Activated CD8-positive, alpha-beta memory T cell treated with anti-CD3 and anti-CD28 coated beads, Interleukin-2, amount 10 ng/mL, durations not matched to agents 7 days and 5 days (primary cell): ENCODE measurements at regions not wholly inside any gene's neighbourhood (a gene's known extent, or its start where the extent isn't known, plus 50 kb on each side); places are given as distances from the start of the nearest gene placed in this dataset.

ENCODE experiments used
- ATAC-seq: fragments of 150-1000 bp; cut with Tn5 transposase; one replicate; pipeline ENCODE4 v1.10.0; 2021; ENCODE audit warnings: moderate library complexity
- CTCF ChIA-PET: fragments of 350-600 bp; sonication (Branson Sonifier 250); formaldehyde crosslinking; loops from one replicate; lab custom pipeline; 2021; ENCODE audit warnings: antibody characterized with exemption; lab: Charles Lee
- DNase-seq: peaks from one replicate; pipeline ENCODE4 v3.0.0-alpha.2; 2020
- H3K27ac Mint-ChIP-seq: one replicate; pipeline ENCODE4 v1.8.0; 2021; ENCODE audit warnings: mild to moderate bottlenecking, mixed read lengths
- H3K27me3 Mint-ChIP-seq: one replicate; pipeline ENCODE4 v1.8.0; 2021; ENCODE audit warnings: mixed read lengths
- H3K36me3 Mint-ChIP-seq: one replicate; pipeline ENCODE4 v1.8.0; 2021; ENCODE audit warnings: mild to moderate bottlenecking, mixed read lengths
- H3K4me1 Mint-ChIP-seq: one replicate; pipeline ENCODE4 v1.8.0; 2021; ENCODE audit warnings: mixed read lengths
- H3K4me3 Mint-ChIP-seq: one replicate; pipeline ENCODE4 v1.8.0; 2021; ENCODE audit warnings: mild to moderate bottlenecking, moderate library complexity, mixed read lengths
- H3K9me3 Mint-ChIP-seq: one replicate; pipeline ENCODE4 v1.8.0; 2022; ENCODE audit warnings: low read depth, mixed read lengths

DNA sequence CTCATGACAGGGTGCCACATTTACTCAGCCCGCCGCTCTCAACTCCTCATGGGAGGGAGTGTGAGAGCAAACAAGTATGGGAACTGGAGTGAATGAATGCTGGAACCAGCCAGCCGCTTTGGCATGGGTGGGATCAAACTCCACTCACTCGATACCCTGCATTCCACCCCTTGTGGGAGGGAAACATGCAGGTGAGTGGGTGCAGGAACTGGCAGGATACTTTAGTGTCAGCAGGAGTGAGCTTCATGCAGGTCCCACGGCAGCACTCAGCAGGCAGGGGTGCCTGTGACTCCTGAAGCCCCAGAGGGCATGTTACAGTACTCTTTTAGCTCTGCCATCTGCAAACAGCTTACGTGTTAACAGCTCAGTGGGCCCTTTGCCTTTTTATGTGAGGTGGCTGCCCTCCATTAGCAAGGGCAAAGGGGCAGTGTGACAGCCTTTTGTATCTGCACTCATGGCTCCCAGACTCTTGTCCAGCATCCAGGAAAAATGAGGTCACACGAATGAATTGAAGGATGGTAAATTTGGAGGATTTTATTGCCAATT lies 433.2 kb upstream of the NMUR2 start:
- Mint-ChIP-seq H3K27me3 (no peaks in the 10 kb centered on the region), H3K36me3 (no peaks in the 10 kb centered on the region), H3K27ac (no peak overlapping the region), H3K4me1 (no peaks in the 10 kb centered on the region), H3K9me3 (peaks cover 4% of the 10 kb centered on the region), H3K4me3 (no peak overlapping the region)
- ATAC-seq (no peak), DNase-seq (no peak)
- CTCF ChIA-PET: no interaction called here

- Mint-ChIP-seq H3K27ac (no peak overlapping the region), H3K27me3 (no peaks in the 10 kb centered on the region), H3K36me3 (no peaks in the 10 kb centered on the region), H3K4me1 (no peaks in the 10 kb centered on the region), H3K4me3 (no peak overlapping the region), H3K9me3 (no peaks in the 10 kb centered on the region)
- ATAC-seq (no peak), DNase-seq (no peak)
- CTCF ChIA-PET: no interaction called here
Measured at GRCh38 chr5:152844713-152845112, 439.6 kb upstream of the NMUR2 start.

- Mint-ChIP-seq H3K27ac (no peak overlapping the region), H3K4me3 (no peak overlapping the region), H3K36me3 (no peaks in the 10 kb centered on the region), H3K4me1 (no peaks in the 10 kb centered on the region), H3K9me3 (no peaks in the 10 kb centered on the region), H3K27me3 (no peaks in the 10 kb centered on the region)
- no peak for ATAC-seq
- CTCF ChIA-PET: no interaction called here
- no peak for DNase-seq
Measured at GRCh38 chr5:152853361-152853760, 448.3 kb upstream of the NMUR2 start.

DNA sequence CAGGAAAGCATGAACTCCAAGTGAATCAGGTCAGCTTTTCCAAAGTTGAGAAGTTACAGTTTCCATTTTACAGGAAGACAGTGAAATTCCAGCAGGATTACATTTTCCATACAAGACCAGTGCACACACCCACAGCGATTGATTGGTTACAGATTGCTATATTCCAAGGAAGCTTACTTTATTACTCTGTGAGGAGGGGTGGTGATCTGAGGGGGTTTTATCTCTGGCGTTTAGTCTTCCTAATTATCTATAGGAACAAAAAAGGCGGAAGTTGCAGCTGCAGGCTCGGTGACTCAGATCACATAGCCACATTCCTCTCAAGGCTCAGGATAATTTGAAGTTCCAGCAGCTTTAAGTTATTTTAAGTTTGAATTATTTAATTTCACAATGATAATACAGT lies 450.4 kb upstream of the NMUR2 start:
- no peaks in the 10 kb centered on the region for H3K27me3 Mint-ChIP-seq
- no peak overlapping the region for H3K4me3 Mint-ChIP-seq
- no peaks in the 10 kb centered on the region for H3K36me3 Mint-ChIP-seq
- no peak for ATAC-seq
- no peaks in the 10 kb centered on the region for H3K4me1 Mint-ChIP-seq
- H3K9me3 Mint-ChIP-seq: no peaks in the 10 kb centered on the region
- CTCF ChIA-PET: no interaction called here
- no peak overlapping the region for H3K27ac Mint-ChIP-seq
- DNase-seq: no peak

GRCh38 chr5:152861231-152861630 lies 456.2 kb upstream of the NMUR2 start:
- H3K27me3 Mint-ChIP-seq: no peaks in the 10 kb centered on the region
- no peak for DNase-seq
- H3K9me3 Mint-ChIP-seq: peaks cover 13% of the 10 kb centered on the region
- ATAC-seq: no peak
- CTCF ChIA-PET: no interaction called here
- no peaks in the 10 kb centered on the region for H3K36me3 Mint-ChIP-seq
- no peaks in the 10 kb centered on the region for H3K4me1 Mint-ChIP-seq
- no peak overlapping the region for H3K27ac Mint-ChIP-seq
- H3K4me3 Mint-ChIP-seq: no peak overlapping the region

DNA sequence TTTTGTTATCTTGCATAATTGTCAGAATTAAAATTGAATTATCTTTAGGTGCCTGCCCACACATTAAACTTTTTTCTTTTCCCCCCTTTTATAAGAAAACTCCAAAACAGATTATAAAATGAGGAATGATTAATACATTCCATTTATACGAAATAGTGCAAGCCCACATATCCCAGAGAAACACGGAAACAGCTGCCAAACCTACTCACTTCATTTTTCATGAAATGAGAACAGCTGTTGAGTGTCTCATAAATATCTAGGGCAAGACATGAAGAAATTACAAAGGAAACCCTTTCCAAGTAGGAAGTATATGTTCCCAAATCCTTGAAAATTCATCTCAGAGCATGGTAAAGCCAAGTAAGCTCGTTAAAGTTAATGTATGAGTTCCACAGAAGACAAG lies 459.4 kb upstream of the NMUR2 start:
- ATAC-seq (no peak), DNase-seq (no peak)
- CTCF ChIA-PET: no interaction called here
- H3K27ac Mint-ChIP-seq: no peak overlapping the region
- H3K4me3 Mint-ChIP-seq: no peak overlapping the region
- H3K4me1 Mint-ChIP-seq: no peaks in the 10 kb centered on the region
- no peaks in the 10 kb centered on the region for H3K36me3 Mint-ChIP-seq
- no peaks in the 10 kb centered on the region for H3K27me3 Mint-ChIP-seq
- H3K9me3 Mint-ChIP-seq: peaks cover 13% of the 10 kb centered on the region

DNA sequence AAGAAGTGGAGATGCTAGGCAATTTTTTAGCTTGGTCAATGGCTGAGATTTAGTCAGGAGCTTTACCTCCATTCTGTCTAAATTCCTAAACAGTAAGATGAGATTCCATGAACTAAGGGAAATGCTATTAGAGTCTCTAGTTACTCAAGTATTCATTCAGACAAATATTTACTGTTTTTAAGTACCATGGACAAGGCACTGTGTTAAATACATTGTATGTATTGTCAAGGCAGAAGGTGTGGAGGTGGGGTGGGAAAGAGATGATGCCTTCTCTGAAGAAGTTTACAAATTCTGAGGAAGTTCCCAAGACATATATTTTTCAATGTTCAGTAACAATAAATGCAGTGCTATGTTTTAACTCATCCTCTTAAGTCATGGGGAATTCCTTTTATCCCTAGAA lies 459.9 kb upstream of the NMUR2 start:
- DNase-seq (no peak), ATAC-seq (no peak)
- Mint-ChIP-seq H3K4me3 (no peak overlapping the region), H3K9me3 (peaks cover 13% of the 10 kb centered on the region), H3K27me3 (no peaks in the 10 kb centered on the region), H3K4me1 (no peaks in the 10 kb centered on the region), H3K36me3 (no peaks in the 10 kb centered on the region), H3K27ac (no peak overlapping the region)
- CTCF ChIA-PET: no interaction called here

DNA sequence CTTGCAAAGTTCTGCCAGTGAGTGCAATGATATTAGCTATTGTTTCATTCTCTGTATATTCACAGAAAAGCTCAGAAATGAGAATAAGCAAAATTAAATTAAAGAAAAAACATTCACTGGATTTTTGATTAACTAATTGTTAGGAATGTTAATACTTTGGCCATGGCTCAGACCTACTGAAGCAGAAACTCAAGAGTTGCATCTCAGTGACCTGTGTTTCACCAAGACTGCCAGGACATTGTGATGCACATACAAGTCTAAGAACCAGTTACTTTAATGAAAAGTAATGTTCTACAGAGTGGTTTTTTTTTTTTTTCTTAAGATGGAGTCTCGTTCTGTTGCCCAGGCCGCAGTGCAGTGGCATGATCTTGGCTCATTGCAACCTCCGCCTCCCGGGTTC lies 464.9 kb upstream of the NMUR2 start:
- CTCF ChIA-PET: no interaction called here
- H3K4me1 Mint-ChIP-seq: no peaks in the 10 kb centered on the region
- H3K4me3 Mint-ChIP-seq: no peak overlapping the region
- no peak overlapping the region for H3K27ac Mint-ChIP-seq
- H3K9me3 Mint-ChIP-seq: peaks cover 3% of the 10 kb centered on the region
- no peaks in the 10 kb centered on the region for H3K27me3 Mint-ChIP-seq
- ATAC-seq (no peak), DNase-seq (no peak)
- H3K36me3 Mint-ChIP-seq: no peaks in the 10 kb centered on the region

DNA sequence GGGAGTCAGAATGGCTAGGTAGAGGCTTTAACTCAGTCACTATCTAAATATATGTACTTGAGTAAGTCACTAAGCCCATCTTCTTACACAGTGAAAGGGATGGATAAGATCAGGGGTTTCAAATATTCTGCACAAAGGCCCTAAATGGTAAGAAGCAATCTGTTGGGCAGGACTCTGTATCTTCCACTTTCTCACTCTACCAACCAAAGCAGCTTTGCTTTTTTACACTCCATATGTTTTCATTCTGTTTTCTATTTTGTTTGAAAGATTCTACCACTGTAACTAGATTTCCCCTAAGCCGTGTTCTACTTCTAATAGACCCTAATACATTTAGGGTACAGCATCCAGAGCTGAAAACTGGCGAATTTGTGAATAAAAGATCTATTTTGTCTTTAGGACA lies 477.5 kb upstream of the NMUR2 start:
- ATAC-seq: no peak
- H3K4me3 Mint-ChIP-seq: no peak overlapping the region
- CTCF ChIA-PET: no interaction called here

GRCh38 chr5:152883066-152883775 lies 478.1 kb upstream of the NMUR2 start:
- CTCF ChIA-PET: no interaction called here
- ATAC-seq (no peak), DNase-seq (no peak)
- Mint-ChIP-seq H3K9me3 (no peaks in the 10 kb centered on the region), H3K4me1 (no peaks in the 10 kb centered on the region), H3K4me3 (no peak overlapping the region), H3K36me3 (no peaks in the 10 kb centered on the region), H3K27ac (no peak overlapping the region), H3K27me3 (no peaks in the 10 kb centered on the region)

More for the DNA sequence above, 477.5 kb upstream of the NMUR2 start:
- no peak overlapping the region for H3K27ac Mint-ChIP-seq
- no peak for DNase-seq
- no peaks in the 10 kb centered on the region for H3K27me3 Mint-ChIP-seq
- H3K9me3 Mint-ChIP-seq: no peaks in the 10 kb centered on the region
- no peaks in the 10 kb centered on the region for H3K36me3 Mint-ChIP-seq
- H3K4me1 Mint-ChIP-seq: no peaks in the 10 kb centered on the region

GRCh38 chr5:152884006-152884405 lies 478.9 kb upstream of the NMUR2 start:
- CTCF ChIA-PET: no interaction called here
- no peak overlapping the region for H3K4me3 Mint-ChIP-seq

GRCh38 chr5:152900332-152900731 lies 495.3 kb upstream of the NMUR2 start:
- H3K4me1 Mint-ChIP-seq: no peaks in the 10 kb centered on the region
- no peaks in the 10 kb centered on the region for H3K9me3 Mint-ChIP-seq
- H3K36me3 Mint-ChIP-seq: no peaks in the 10 kb centered on the region
- no peak overlapping the region for H3K4me3 Mint-ChIP-seq
- DNase-seq (no peak), ATAC-seq (no peak)
- CTCF ChIA-PET: no interaction called here
- no peaks in the 10 kb centered on the region for H3K27me3 Mint-ChIP-seq
- no peak overlapping the region for H3K27ac Mint-ChIP-seq

More at GRCh38 chr5:152884006-152884405, 478.9 kb upstream of the NMUR2 start:
- H3K9me3 Mint-ChIP-seq: no peaks in the 10 kb centered on the region
- no peaks in the 10 kb centered on the region for H3K36me3 Mint-ChIP-seq
- no peak for DNase-seq
- ATAC-seq: no peak
- H3K27ac Mint-ChIP-seq: no peak overlapping the region
- H3K27me3 Mint-ChIP-seq: no peaks in the 10 kb centered on the region
- no peaks in the 10 kb centered on the region for H3K4me1 Mint-ChIP-seq

DNA sequence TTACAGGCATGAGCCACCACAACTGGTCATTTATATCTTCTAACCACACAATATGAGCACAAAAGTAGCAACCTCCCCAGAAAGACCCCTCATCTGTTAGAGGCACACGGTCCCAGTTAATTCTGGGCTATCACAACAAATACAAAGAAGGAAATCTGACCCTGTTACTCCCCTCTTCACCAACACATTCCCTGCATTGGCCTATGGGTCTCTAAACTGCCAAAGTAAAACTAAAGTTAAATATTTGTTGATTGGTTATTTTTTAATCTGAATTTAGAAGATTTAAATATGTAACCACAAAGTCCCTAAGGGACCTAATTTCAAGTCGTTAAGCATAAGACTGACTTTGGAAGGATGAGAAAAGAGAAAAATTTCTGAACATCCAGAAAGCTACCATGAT lies 496.7 kb upstream of the NMUR2 start:
- Mint-ChIP-seq H3K9me3 (no peaks in the 10 kb centered on the region), H3K4me1 (no peaks in the 10 kb centered on the region), H3K36me3 (no peaks in the 10 kb centered on the region), H3K27me3 (no peaks in the 10 kb centered on the region), H3K4me3 (no peak overlapping the region), H3K27ac (no peak overlapping the region)
- CTCF ChIA-PET: no interaction called here
- no peak for ATAC-seq
- DNase-seq: no peak

- ATAC-seq (no peak), DNase-seq (no peak)
- CTCF ChIA-PET: no interaction called here
- no peaks in the 10 kb centered on the region for H3K4me1 Mint-ChIP-seq
- peaks cover 2% of the 10 kb centered on the region for H3K9me3 Mint-ChIP-seq
- H3K36me3 Mint-ChIP-seq: no peaks in the 10 kb centered on the region
- no peaks in the 10 kb centered on the region for H3K27me3 Mint-ChIP-seq
- no peak overlapping the region for H3K4me3 Mint-ChIP-seq
- H3K27ac Mint-ChIP-seq: no peak overlapping the region
Measured at GRCh38 chr5:152905286-152905685, 500.2 kb upstream of the NMUR2 start.
